ENCODE measurements at regions not wholly inside any gene's neighbourhood (a gene's known extent, or its start where the extent isn't known, plus 50 kb on each side); places are given as distances from the start of the nearest gene placed in this dataset.

DNA sequence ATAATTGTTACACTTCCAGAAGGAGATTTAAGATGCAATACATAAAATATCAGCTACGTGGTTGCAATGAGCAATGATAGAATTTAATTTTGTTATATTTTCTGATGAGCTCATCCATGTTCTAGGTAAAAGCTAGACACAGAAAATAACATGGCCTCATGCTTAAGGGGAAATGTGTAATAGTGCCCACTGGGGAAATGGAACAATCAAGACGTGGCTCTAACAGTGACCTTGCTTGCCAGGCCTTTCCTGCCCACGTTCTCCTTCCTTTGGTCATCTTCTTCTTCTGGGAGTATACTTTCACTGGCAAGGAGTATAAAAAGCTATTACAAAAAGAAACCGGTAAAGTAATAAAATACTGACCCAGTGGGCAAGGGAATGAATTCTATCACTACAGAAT lies 116.2 kb upstream of the TMEM161B start:
- Histone ChIP-seq H2AFZ (ENCODE audit: low read depth, low read length) (no peak overlapping the region), H3K9me3 (ENCODE audit: insufficient read depth, low read length, severe bottlenecking) (no peaks in the 10 kb centered on the region), H3K79me2 (ENCODE audit: insufficient read depth, low read length) (no peaks in the 10 kb centered on the region), H3K36me3 (ENCODE audit: insufficient read depth, low read length) (no peaks in the 10 kb centered on the region), H3K4me1 (ENCODE audit: insufficient read depth, low read length) (no peaks in the 10 kb centered on the region), H4K20me1 (ENCODE audit: insufficient read depth, low read length) (no peaks in the 10 kb centered on the region), H3K4me3 (ENCODE audit: low read depth in 1 of 2, low read length in 2 of 2) (no peak overlapping the region), H3K27ac (ENCODE audit: low read length) (no peak overlapping the region), H3K27me3 (ENCODE audit: insufficient read depth, low read length, poor library complexity) (no peaks in the 10 kb centered on the region), H3K4me2 (ENCODE audit: insufficient read depth, low read length) (no peak overlapping the region), H3K9ac (ENCODE audit: low read depth, low read length) (no peak overlapping the region)
- TF ChIP-seq EZH2 (IDR thresholded peaks at IDR 0.05; ENCODE audit: borderline replicate concordance, low read depth, low read length, severe bottlenecking) = no peak
- TF ChIP-seq, protein P1, sequence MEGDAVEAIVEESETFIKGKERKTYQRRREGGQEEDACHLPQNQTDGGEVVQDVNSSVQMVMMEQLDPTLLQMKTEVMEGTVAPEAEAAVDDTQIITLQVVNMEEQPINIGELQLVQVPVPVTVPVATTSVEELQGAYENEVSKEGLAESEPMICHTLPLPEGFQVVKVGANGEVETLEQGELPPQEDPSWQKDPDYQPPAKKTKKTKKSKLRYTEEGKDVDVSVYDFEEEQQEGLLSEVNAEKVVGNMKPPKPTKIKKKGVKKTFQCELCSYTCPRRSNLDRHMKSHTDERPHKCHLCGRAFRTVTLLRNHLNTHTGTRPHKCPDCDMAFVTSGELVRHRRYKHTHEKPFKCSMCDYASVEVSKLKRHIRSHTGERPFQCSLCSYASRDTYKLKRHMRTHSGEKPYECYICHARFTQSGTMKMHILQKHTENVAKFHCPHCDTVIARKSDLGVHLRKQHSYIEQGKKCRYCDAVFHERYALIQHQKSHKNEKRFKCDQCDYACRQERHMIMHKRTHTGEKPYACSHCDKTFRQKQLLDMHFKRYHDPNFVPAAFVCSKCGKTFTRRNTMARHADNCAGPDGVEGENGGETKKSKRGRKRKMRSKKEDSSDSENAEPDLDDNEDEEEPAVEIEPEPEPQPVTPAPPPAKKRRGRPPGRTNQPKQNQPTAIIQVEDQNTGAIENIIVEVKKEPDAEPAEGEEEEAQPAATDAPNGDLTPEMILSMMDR (IDR thresholded peaks at IDR 0.05; ENCODE audit: borderline replicate concordance, extremely low read depth, low read length, poor library complexity, severe bottlenecking) = no peak
- DNase-seq = no peak
- ATAC-seq (ENCODE audit: insufficient read depth, low read depth) = no peak

DNA sequence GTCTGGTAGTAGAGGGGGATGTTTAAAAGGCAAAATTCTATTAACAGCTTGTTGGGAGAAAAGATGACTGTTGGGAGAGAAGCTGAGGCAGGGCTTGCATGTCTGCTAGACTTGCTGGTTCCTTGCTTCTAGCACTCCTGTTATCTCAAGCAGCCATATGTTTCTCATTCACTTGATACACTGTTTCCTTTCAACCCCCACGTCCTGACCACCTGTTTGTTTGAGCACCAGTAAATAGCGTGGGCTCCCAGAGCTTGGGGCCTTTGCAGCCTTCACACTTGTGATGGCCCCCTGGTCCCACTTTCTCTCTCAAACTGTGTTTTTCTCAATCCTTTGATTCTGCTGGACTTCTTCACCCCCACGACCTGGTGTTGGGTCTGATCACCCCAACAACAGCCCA lies 111.7 kb upstream of the TMEM161B start:
- DNase-seq = no peak
- H3K9me3 ChIP-seq (ENCODE audit: insufficient read depth, low read length, severe bottlenecking) = no peaks in the 10 kb centered on the region

DNA sequence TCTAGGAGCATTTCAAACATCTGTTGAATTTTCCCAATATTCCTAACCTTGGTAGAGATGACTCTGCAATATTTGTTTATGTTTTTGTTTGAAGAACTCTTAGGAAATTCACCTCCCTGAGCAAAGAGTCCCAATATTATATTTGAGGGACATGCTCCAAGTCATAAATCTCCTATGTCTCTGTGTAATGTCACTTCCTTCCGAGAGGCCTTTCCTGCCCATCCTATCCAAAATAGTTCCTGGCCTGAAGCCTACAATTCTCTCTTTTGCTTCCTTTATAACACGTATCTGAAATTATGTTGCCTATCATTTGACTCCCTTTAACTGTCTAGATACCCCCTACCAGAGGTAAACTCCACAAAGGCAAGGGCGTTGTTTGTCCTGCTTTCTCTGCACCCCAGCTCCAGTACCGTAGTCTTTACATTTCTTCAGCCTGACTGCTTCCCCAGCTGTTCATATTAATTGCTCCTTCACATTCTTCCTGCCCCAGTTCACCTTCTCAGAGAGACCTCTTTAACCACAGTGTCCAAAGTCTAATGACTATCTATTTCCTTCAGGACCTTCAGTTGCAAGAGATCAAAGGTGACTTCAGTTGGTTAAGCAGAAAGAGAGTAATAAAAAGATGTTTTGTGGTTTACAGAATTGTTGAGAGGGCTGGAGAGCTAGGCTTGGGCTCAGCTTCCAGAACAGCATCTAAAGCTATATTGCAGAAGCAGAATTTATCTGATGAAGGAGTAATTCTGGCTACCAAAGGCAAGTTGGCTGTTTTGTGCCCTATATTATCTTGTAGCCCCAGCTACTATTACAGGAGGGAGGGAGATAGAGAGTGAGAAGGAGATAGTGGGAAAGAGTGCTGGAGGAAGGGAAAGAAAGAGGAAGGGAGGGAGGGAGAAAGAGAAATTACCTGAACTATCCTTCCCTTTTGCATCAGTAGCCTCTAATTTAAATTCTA lies 109.3 kb upstream of the TMEM161B start:
- Histone ChIP-seq H3K27ac (ENCODE audit: low read length) (no peak overlapping the region), H3K9ac (ENCODE audit: low read depth, low read length) (no peak overlapping the region), H3K36me3 (ENCODE audit: insufficient read depth, low read length) (no peaks in the 10 kb centered on the region), H3K27me3 (ENCODE audit: insufficient read depth, low read length, poor library complexity) (no peaks in the 10 kb centered on the region), H3K79me2 (ENCODE audit: insufficient read depth, low read length) (no peaks in the 10 kb centered on the region), H4K20me1 (ENCODE audit: insufficient read depth, low read length) (no peaks in the 10 kb centered on the region), H3K4me1 (ENCODE audit: insufficient read depth, low read length) (no peaks in the 10 kb centered on the region), H3K4me3 (ENCODE audit: low read depth in 1 of 2, low read length in 2 of 2) (no peak overlapping the region), H3K4me2 (ENCODE audit: insufficient read depth, low read length) (no peak overlapping the region), H2AFZ (ENCODE audit: low read depth, low read length) (no peak overlapping the region), H3K9me3 (ENCODE audit: insufficient read depth, low read length, severe bottlenecking) (no peaks in the 10 kb centered on the region)
- ATAC-seq (ENCODE audit: insufficient read depth, low read depth) (no peak), DNase-seq (no peak)
- TF ChIP-seq, protein P1 (IDR thresholded peaks at IDR 0.05; ENCODE audit: borderline replicate concordance, extremely low read depth, low read length, poor library complexity, severe bottlenecking) = no peak
- TF ChIP-seq EZH2 (IDR thresholded peaks at IDR 0.05; ENCODE audit: borderline replicate concordance, low read depth, low read length, severe bottlenecking) = no peak

More for the DNA sequence above, 111.7 kb upstream of the TMEM161B start:
- Histone ChIP-seq H3K4me2 (ENCODE audit: insufficient read depth, low read length) (no peak overlapping the region), H3K27me3 (ENCODE audit: insufficient read depth, low read length, poor library complexity) (no peaks in the 10 kb centered on the region), H3K4me1 (ENCODE audit: insufficient read depth, low read length) (no peaks in the 10 kb centered on the region), H4K20me1 (ENCODE audit: insufficient read depth, low read length) (no peaks in the 10 kb centered on the region), H2AFZ (ENCODE audit: low read depth, low read length) (no peak overlapping the region), H3K27ac (ENCODE audit: low read length) (no peak overlapping the region), H3K4me3 (ENCODE audit: low read depth in 1 of 2, low read length in 2 of 2) (no peak overlapping the region), H3K9ac (ENCODE audit: low read depth, low read length) (no peak overlapping the region), H3K36me3 (ENCODE audit: insufficient read depth, low read length) (no peaks in the 10 kb centered on the region), H3K79me2 (ENCODE audit: insufficient read depth, low read length) (no peaks in the 10 kb centered on the region)
- no peak for TF ChIP-seq EZH2 (IDR thresholded peaks at IDR 0.05; ENCODE audit: borderline replicate concordance, low read depth, low read length, severe bottlenecking)
- no peak for ATAC-seq (ENCODE audit: insufficient read depth, low read depth)

DNA sequence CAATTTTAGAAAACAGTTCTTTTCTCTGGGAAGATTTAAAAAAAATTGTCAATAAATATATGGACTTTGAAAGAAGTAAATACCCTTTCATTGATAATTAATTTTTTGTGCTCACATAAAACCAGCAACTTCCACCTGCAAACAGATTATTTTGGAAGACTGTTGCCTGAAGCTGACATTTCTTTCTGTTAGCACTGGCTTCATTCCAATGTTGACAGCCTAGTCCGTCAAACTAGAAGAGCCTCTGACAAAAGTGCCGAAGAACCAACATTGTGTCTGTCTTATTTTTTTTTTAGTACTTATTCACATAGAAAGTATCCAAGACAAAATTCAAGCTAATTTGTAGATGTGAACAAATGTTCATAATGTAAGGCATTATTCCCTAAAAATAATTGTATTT lies 108.6 kb upstream of the TMEM161B start:
- no peak overlapping the region for H3K27ac ChIP-seq (ENCODE audit: low read length)
- DNase-seq = no peak
- H3K27me3 ChIP-seq (ENCODE audit: insufficient read depth, low read length, poor library complexity) = no peaks in the 10 kb centered on the region
- no peak overlapping the region for H2AFZ ChIP-seq (ENCODE audit: low read depth, low read length)
- no peaks in the 10 kb centered on the region for H3K9me3 ChIP-seq (ENCODE audit: insufficient read depth, low read length, severe bottlenecking)
- H3K9ac ChIP-seq (ENCODE audit: low read depth, low read length) = no peak overlapping the region
- H3K4me2 ChIP-seq (ENCODE audit: insufficient read depth, low read length) = no peak overlapping the region
- H3K79me2 ChIP-seq (ENCODE audit: insufficient read depth, low read length) = no peaks in the 10 kb centered on the region
- TF ChIP-seq, protein P1 (IDR thresholded peaks at IDR 0.05; ENCODE audit: borderline replicate concordance, extremely low read depth, low read length, poor library complexity, severe bottlenecking) = no peak
- no peak for TF ChIP-seq EZH2 (IDR thresholded peaks at IDR 0.05; ENCODE audit: borderline replicate concordance, low read depth, low read length, severe bottlenecking)
- no peaks in the 10 kb centered on the region for H3K4me1 ChIP-seq (ENCODE audit: insufficient read depth, low read length)
- no peaks in the 10 kb centered on the region for H4K20me1 ChIP-seq (ENCODE audit: insufficient read depth, low read length)
- H3K36me3 ChIP-seq (ENCODE audit: insufficient read depth, low read length) = no peaks in the 10 kb centered on the region
- no peak for ATAC-seq (ENCODE audit: insufficient read depth, low read depth)
- no peak overlapping the region for H3K4me3 ChIP-seq (ENCODE audit: low read depth in 1 of 2, low read length in 2 of 2)

All from DND-41 (cell line).